SK-N-SH (cell line): ENCODE measurements at regions not wholly inside any gene's neighbourhood (a gene's known extent, or its start where the extent isn't known, plus 50 kb on each side); places are given as distances from the start of the nearest gene placed in this dataset.

ENCODE experiments used
- TCF12 ChIP-seq: IDR thresholded peaks from 2 replicates; pipeline ENCODE4 v1.4.0; 2012
- TF ChIP-seq, protein P1 (sequence below): fragments of 200-600 bp; sonication (generic); IDR thresholded peaks from 2 replicates; pipeline ENCODE4 v1.6.1; 2017; ENCODE audit warnings: antibody characterized with exemption, mild to moderate bottlenecking, moderate library complexity

DNA sequence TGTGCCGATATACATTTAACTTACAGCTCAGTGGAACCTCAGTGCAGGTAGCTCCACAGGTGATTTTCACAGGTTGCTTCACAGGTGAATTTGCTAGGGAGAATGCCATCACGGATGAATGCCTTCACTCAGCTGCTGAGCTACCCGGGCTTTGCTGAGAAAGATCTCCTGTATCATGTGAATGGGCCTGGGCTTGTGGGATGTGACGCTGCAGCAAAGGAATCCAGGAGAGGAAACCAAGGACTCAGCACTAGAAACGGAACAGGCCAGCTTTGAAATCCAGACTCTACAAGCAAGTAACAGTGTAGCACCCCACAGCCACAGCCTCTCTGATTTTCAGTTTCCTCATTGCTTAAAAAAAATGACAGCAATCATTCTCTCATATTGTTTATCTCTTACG lies 271.4 kb upstream of the MAF start:
- TF ChIP-seq, protein P1, sequence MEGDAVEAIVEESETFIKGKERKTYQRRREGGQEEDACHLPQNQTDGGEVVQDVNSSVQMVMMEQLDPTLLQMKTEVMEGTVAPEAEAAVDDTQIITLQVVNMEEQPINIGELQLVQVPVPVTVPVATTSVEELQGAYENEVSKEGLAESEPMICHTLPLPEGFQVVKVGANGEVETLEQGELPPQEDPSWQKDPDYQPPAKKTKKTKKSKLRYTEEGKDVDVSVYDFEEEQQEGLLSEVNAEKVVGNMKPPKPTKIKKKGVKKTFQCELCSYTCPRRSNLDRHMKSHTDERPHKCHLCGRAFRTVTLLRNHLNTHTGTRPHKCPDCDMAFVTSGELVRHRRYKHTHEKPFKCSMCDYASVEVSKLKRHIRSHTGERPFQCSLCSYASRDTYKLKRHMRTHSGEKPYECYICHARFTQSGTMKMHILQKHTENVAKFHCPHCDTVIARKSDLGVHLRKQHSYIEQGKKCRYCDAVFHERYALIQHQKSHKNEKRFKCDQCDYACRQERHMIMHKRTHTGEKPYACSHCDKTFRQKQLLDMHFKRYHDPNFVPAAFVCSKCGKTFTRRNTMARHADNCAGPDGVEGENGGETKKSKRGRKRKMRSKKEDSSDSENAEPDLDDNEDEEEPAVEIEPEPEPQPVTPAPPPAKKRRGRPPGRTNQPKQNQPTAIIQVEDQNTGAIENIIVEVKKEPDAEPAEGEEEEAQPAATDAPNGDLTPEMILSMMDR, result no peak
- TF ChIP-seq TCF12, result no peak
